Kidney tubule cell (primary cell): ENCODE measurements at regions not wholly inside any gene's neighbourhood (a gene's known extent, or its start where the extent isn't known, plus 50 kb on each side); places are given as distances from the start of the nearest gene placed in this dataset.
A peak's percentile ranks its signal among the peaks of the same experiment; 100 is the strongest.

ENCODE experiments used
- DNase-seq: peaks from one replicate; pipeline ENCODE4 v3.0.0-alpha.2; 2018; ENCODE audit warnings: low spot score

- peak; percentile 97 for DNase-seq
These were observed 143.4 kb upstream of the CDKN3 start for GRCh38 chr14:54253195-54253947.

GRCh38 chr14:54256156-54256555, 140.7 kb upstream of the CDKN3 start:
- DNase-seq = no peak

GRCh38 chr14:54257424-54257823, 139.4 kb upstream of the CDKN3 start:
- no peak for DNase-seq

- no peak for DNase-seq
These were observed 138.4 kb upstream of the CDKN3 start for GRCh38 chr14:54258382-54258781.

GRCh38 chr14:54259821-54260220, 137.0 kb upstream of the CDKN3 start:
- peak; percentile 62 for DNase-seq

- no peak for DNase-seq
These were observed 135.5 kb upstream of the CDKN3 start for GRCh38 chr14:54261283-54261682.

- DNase-seq = peak; percentile 84
These were observed 130.2 kb upstream of the CDKN3 start for GRCh38 chr14:54266616-54267015.

- peak; percentile 70 for DNase-seq
These were observed 129.6 kb upstream of the CDKN3 start for GRCh38 chr14:54267172-54267571.

- DNase-seq = no peak
These were observed 120.6 kb upstream of the CDKN3 start for GRCh38 chr14:54275997-54276725.

GRCh38 chr14:54278087-54278486, 118.7 kb upstream of the CDKN3 start:
- DNase-seq = peak; percentile 54

GRCh38 chr14:54278665-54279295, 118.0 kb upstream of the CDKN3 start:
- DNase-seq = no peak

- no peak for DNase-seq
These were observed 114.0 kb upstream of the CDKN3 start for GRCh38 chr14:54282849-54283248.

- DNase-seq = no peak
These were observed 111.8 kb upstream of the CDKN3 start for GRCh38 chr14:54285030-54285429.

- DNase-seq = peak; percentile 13
These were observed 105.2 kb upstream of the CDKN3 start for GRCh38 chr14:54291491-54292191.

GRCh38 chr14:54294802-54295201, 102.0 kb upstream of the CDKN3 start:
- no peak for DNase-seq

- DNase-seq = no peak
These were observed 97.1 kb upstream of the CDKN3 start for GRCh38 chr14:54299410-54300363.

GRCh38 chr14:54300881-54301280, 95.9 kb upstream of the CDKN3 start:
- DNase-seq = no peak

- DNase-seq = no peak
These were observed 95.4 kb upstream of the CDKN3 start for GRCh38 chr14:54301359-54301758.

GRCh38 chr14:54306806-54307205, 90.0 kb upstream of the CDKN3 start:
- no peak for DNase-seq

- DNase-seq = no peak
These were observed 87.2 kb upstream of the CDKN3 start for GRCh38 chr14:54309615-54310014.

- DNase-seq = no peak
These were observed 86.5 kb upstream of the CDKN3 start for GRCh38 chr14:54310151-54310850.
